Type B pancreatic cell (in vitro differentiated cells): ENCODE measurements at regions not wholly inside any gene's neighbourhood (a gene's known extent, or its start where the extent isn't known, plus 50 kb on each side); places are given as distances from the start of the nearest gene placed in this dataset.

ENCODE experiments used
- DNase-seq: peaks from one replicate; pipeline ENCODE4 v3.0.0; 2021; ENCODE audit warnings: mixed read lengths; ENCODE audit not compliant: unreplicated experiment; ENCODE audit errors: extremely low spot score
- H3K27ac Mint-ChIP-seq: 2 replicates; pipeline ENCODE4 v1.8.0; 2021; ENCODE audit warnings: mild to moderate bottlenecking, mixed read lengths
- H3K27me3 Mint-ChIP-seq: 2 replicates; pipeline ENCODE4 v1.8.0; 2021; ENCODE audit warnings: mixed read lengths
- H3K36me3 Mint-ChIP-seq: 2 replicates; pipeline ENCODE4 v1.8.0; 2021; ENCODE audit warnings: mixed read lengths
- H3K4me1 Mint-ChIP-seq: one replicate; pipeline ENCODE4 v1.8.0; 2021; ENCODE audit warnings: mixed read lengths; ENCODE audit not compliant: unreplicated experiment
- H3K4me3 Mint-ChIP-seq: 2 replicates; pipeline ENCODE4 v1.8.0; 2021; ENCODE audit warnings: mild to moderate bottlenecking, mixed read lengths
- H3K9me3 Mint-ChIP-seq: 2 replicates; pipeline ENCODE4 v1.8.0; 2021; ENCODE audit warnings: mixed read lengths
- CTCF ChIP-seq: fragments of 200-600 bp; sonication (generic); conservative IDR thresholded peaks from 2 replicates; pipeline ENCODE4 v1.5.0; 2021; ENCODE audit warnings: antibody characterized with exemption, mild to moderate bottlenecking

DNA sequence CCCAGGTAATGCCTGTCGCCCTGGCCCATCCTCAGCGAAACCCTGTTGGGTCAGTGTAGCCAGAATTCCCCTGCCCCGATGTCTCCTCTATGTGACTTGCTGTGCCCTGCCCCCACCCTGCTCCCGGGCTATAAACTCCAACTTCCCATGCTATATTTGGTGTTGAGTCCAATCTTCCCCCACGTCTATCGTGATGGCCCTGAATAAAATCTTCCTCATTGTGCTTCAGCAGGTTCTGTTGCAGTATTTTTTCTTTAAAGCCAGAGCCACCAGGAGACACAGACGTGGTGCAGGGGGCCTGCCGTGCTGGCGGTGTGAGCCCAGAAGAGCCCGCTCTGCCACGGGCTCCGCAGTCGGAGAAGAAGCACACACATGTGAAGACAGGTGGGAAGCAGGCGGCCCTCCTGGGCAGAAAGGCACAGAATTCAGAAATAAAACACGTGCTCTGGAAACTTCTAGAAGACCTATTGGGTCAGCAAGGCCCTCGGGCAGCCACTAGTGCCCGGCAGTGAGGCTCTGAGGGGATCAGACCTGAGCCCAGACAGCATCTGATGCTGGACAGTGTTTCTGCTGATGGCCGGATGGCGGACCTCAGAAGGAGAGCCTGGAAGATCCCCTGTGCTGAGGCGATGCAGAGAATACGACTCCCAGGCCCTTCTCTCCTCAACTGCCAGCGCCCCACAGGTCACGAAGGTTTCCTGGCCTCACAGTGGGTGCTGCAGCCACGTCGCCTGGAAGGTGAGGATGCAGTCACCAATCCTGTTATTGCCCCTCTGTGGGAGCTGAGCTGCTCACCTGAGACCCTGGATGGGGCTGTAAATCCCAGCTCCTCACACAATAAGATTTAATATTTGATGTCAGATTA, 501.9 kb downstream of the BRD1 start:
- H3K36me3 Mint-ChIP-seq, result no peaks in the 10 kb centered on the region
- peaks cover 6% of the 10 kb centered on the region for H3K9me3 Mint-ChIP-seq
- DNase-seq, result peak; percentile 52
- H3K27ac Mint-ChIP-seq, result no peak overlapping the region
- peaks cover 24% of the 10 kb centered on the region for H3K27me3 Mint-ChIP-seq
- no peak overlapping the region for H3K4me3 Mint-ChIP-seq
- TF ChIP-seq CTCF, result no peak
- no peaks in the 10 kb centered on the region for H3K4me1 Mint-ChIP-seq

GRCh38 chr22:49324527-49325491, 502.9 kb downstream of the BRD1 start:
- TF ChIP-seq CTCF, result no peak
- no peaks in the 10 kb centered on the region for H3K36me3 Mint-ChIP-seq
- no peak overlapping the region for H3K4me3 Mint-ChIP-seq
- no peak overlapping the region for H3K27ac Mint-ChIP-seq
- H3K9me3 Mint-ChIP-seq, result peaks cover 6% of the 10 kb centered on the region
- peak; percentile 61 for DNase-seq
- no peaks in the 10 kb centered on the region for H3K4me1 Mint-ChIP-seq
- H3K27me3 Mint-ChIP-seq, result peaks cover 24% of the 10 kb centered on the region

GRCh38 chr22:49323751-49324415, 503.8 kb downstream of the BRD1 start:
- H3K27me3 Mint-ChIP-seq, result peaks cover 31% of the 10 kb centered on the region
- TF ChIP-seq CTCF, result no peak
- H3K4me1 Mint-ChIP-seq, result no peaks in the 10 kb centered on the region
- no peaks in the 10 kb centered on the region for H3K36me3 Mint-ChIP-seq
- DNase-seq, result peak; percentile 52
- H3K27ac Mint-ChIP-seq, result no peak overlapping the region
- no peak overlapping the region for H3K4me3 Mint-ChIP-seq
- H3K9me3 Mint-ChIP-seq, result peaks cover 6% of the 10 kb centered on the region

GRCh38 chr22:49322861-49323622, 504.6 kb downstream of the BRD1 start:
- Mint-ChIP-seq H3K4me1 (no peaks in the 10 kb centered on the region), H3K36me3 (no peaks in the 10 kb centered on the region), H3K27ac (no peak overlapping the region), H3K9me3 (peaks cover 6% of the 10 kb centered on the region), H3K27me3 (peaks cover 39% of the 10 kb centered on the region), H3K4me3 (no peak overlapping the region)
- DNase-seq, result peak; percentile 48
- no peak for TF ChIP-seq CTCF

DNA sequence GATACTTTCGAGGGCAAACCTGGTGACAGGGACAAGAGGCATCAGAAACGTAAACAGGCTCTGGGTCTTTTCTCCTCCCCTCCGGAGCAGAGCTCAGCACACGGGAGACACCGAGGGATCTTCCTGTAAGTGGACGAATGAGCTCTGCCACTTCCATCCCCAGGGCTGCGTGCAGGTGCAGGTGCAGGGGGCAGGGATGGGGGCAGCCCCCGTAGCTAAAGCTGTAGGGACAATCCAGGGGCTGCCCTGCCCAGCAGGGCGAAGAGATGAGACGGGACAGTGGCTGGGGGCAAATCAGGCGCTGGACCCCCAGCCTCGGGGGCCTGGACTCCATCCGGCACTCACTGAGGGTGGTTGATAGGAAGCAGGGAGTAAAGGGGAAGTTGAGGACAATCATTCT, 505.4 kb downstream of the BRD1 start:
- peaks cover 43% of the 10 kb centered on the region for H3K27me3 Mint-ChIP-seq
- no peak overlapping the region for H3K4me3 Mint-ChIP-seq
- H3K36me3 Mint-ChIP-seq, result no peaks in the 10 kb centered on the region
- TF ChIP-seq CTCF, result no peak
- H3K27ac Mint-ChIP-seq, result no peak overlapping the region
- peak; percentile 55 for DNase-seq
- H3K4me1 Mint-ChIP-seq, result no peaks in the 10 kb centered on the region
- H3K9me3 Mint-ChIP-seq, result peaks cover 6% of the 10 kb centered on the region
